ENCODE measurements at regions not wholly inside any gene's neighbourhood (a gene's known extent, or its start where the extent isn't known, plus 50 kb on each side); places are given as distances from the start of the nearest gene placed in this dataset.

GRCh38 chr13:111568290-111568689, 247.8 kb downstream of the TEX29 start:
- no peaks in the 10 kb centered on the region for H3K36me3 ChIP-seq
- H3K4me1 ChIP-seq (ENCODE audit: insufficient read depth): no peaks in the 10 kb centered on the region
- H3K9me3 ChIP-seq: no peaks in the 10 kb centered on the region
- no peak overlapping the region for H3K4me3 ChIP-seq
- WGBS, 3 donors: 72 to 74% (median 73%) methylated on average over 8 of the region's 8 CpGs
- DNase-seq: no peak
- intact Hi-C loops (cut with DNase I): no loop called here
- no peaks in the 10 kb centered on the region for H3K27me3 ChIP-seq
- no peak overlapping the region for H3K27ac ChIP-seq
- TF ChIP-seq CTCF (IDR thresholded peaks at IDR 0.05) (no peak), EP300 (IDR thresholded peaks at IDR 0.05) (no peak), POLR2A (IDR thresholded peaks at IDR 0.05) (no peak)

GRCh38 chr13:111570911-111571310, 250.5 kb downstream of the TEX29 start:
- Histone ChIP-seq H3K9me3 (no peaks in the 10 kb centered on the region), H3K4me1 (ENCODE audit: insufficient read depth) (no peaks in the 10 kb centered on the region), H3K36me3 (no peaks in the 10 kb centered on the region), H3K4me3 (no peak overlapping the region), H3K27ac (no peak overlapping the region), H3K27me3 (no peaks in the 10 kb centered on the region)
- TF ChIP-seq POLR2A (IDR thresholded peaks at IDR 0.05) (no peak), CTCF (IDR thresholded peaks at IDR 0.05) (no peak), EP300 (IDR thresholded peaks at IDR 0.05) (no peak)
- DNase-seq: no peak
- intact Hi-C loops (cut with DNase I): no loop called here
- 85 to 90% (median 86%) methylated on average over 1 of the region's 1 CpG for WGBS, 3 donors

GRCh38 chr13:111572956-111573761, 252.7 kb downstream of the TEX29 start:
- Histone ChIP-seq H3K36me3 (no peaks in the 10 kb centered on the region), H3K4me1 (ENCODE audit: insufficient read depth) (no peaks in the 10 kb centered on the region), H3K4me3 (no peak overlapping the region), H3K27me3 (no peaks in the 10 kb centered on the region), H3K27ac (no peak overlapping the region), H3K9me3 (no peaks in the 10 kb centered on the region)
- TF ChIP-seq CTCF (IDR thresholded peaks at IDR 0.05): no peak
- TF ChIP-seq POLR2A (IDR thresholded peaks at IDR 0.05): no peak
- TF ChIP-seq EP300 (IDR thresholded peaks at IDR 0.05): no peak
- intact Hi-C loops (cut with DNase I): no loop called here
- no peak for DNase-seq
- WGBS, 3 donors: 73 to 84% (median 78%) methylated on average over 27 of the region's 27 CpGs

GRCh38 chr13:111573801-111574200, 253.4 kb downstream of the TEX29 start:
- H3K4me1 ChIP-seq (ENCODE audit: insufficient read depth): no peaks in the 10 kb centered on the region
- DNase-seq: no peak
- H3K9me3 ChIP-seq: no peaks in the 10 kb centered on the region
- intact Hi-C loops (cut with DNase I): no loop called here
- no peaks in the 10 kb centered on the region for H3K36me3 ChIP-seq
- H3K4me3 ChIP-seq: no peak overlapping the region
- no peak overlapping the region for H3K27ac ChIP-seq
- TF ChIP-seq EP300 (IDR thresholded peaks at IDR 0.05) (no peak), CTCF (IDR thresholded peaks at IDR 0.05) (no peak), POLR2A (IDR thresholded peaks at IDR 0.05) (no peak)
- H3K27me3 ChIP-seq: no peaks in the 10 kb centered on the region
- 86 to 89% (median 89%) methylated on average over 7 of the region's 7 CpGs for WGBS, 3 donors

All from ovary (tissue), 7 donors.